Erythroblast (primary cell): ENCODE measurements at regions not wholly inside any gene's neighbourhood (a gene's known extent, or its start where the extent isn't known, plus 50 kb on each side); places are given as distances from the start of the nearest gene placed in this dataset.

Experiments used
- GATA1 ChIP-seq: IDR thresholded peaks from 2 replicates; pipeline ENCODE4 v1.6.1; 2011; ENCODE audit warnings: low read depth, mild to moderate bottlenecking, control low read depth, low read length, moderate library complexity
- POLR2A ChIP-seq: IDR thresholded peaks from 2 replicates; pipeline ENCODE4 v1.6.1; 2011; ENCODE audit warnings: mild to moderate bottlenecking, low read length

DNA sequence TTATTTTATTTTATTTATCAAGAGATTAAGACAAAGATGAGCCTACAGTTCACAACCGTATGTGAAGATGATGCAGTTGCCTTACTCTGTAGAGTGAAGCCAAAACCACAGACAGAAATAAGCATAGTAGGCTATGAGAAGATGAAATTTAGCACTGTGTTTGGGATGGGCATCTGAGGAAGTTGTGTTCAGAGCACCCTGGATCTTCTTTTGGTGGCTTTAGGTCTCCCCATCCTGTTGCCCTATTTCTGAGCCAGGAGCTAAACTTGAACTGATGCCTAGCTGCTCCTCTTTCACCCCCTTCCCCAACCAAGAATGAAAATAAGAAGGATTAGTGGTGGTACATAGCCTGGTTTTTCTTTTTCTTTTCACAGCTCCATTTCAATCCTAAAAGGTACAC, 328.1 kb upstream of the TBL1XR1 start:
- TF ChIP-seq POLR2A (no peak), GATA1 (no peak)
